Gastroesophageal sphincter (tissue), 3 donors: ENCODE measurements at regions not wholly inside any gene's neighbourhood (a gene's known extent, or its start where the extent isn't known, plus 50 kb on each side); places are given as distances from the start of the nearest gene placed in this dataset.

Experiments
- CTCF ChIP-seq, 4 experiments: fragments of 200-600 bp in 2 of 4; fragments of 450-650 bp in 2 of 4; sonication (generic) in 1 of 4; IDR thresholded peaks; one replicate each; pipeline ENCODE4 v1.5.1; 2017 to 2019; ENCODE audit warnings: antibody characterized with exemption in 4 of 4, mild to moderate bottlenecking in 2 of 4, moderate library complexity in 2 of 4
- EP300 ChIP-seq: sonication (generic); formaldehyde crosslinking; IDR thresholded peaks from one replicate; pipeline ENCODE4 v1.6.1; 2017; ENCODE audit warnings: antibody characterized with exemption, mild to moderate bottlenecking
- POLR2A ChIP-seq, 2 donors: fragments of 450-650 bp; IDR thresholded peaks; one replicate each; pipeline ENCODE4 v1.6.1; 2017; ENCODE audit warnings: antibody characterized with exemption in 2 of 2, mild to moderate bottlenecking in 2 of 2, moderate library complexity in 1 of 2
- POLR2AphosphoS5 ChIP-seq: sonication (generic); formaldehyde crosslinking; IDR thresholded peaks from one replicate; pipeline ENCODE4 v1.6.1; 2017; ENCODE audit warnings: antibody characterized with exemption

- TF ChIP-seq POLR2A (IDR thresholded peaks at IDR 0.05) = no peak
- TF ChIP-seq CTCF (IDR thresholded peaks at IDR 0.05) = no peak
- TF ChIP-seq POLR2AphosphoS5 = no peak
- no peak for TF ChIP-seq EP300
Observed at GRCh38 chr16:5966004-5966403, 868.4 kb upstream of the EEF2KMT start.
